Liver (tissue), 2 donors: ENCODE measurements at regions not wholly inside any gene's neighbourhood (a gene's known extent, or its start where the extent isn't known, plus 50 kb on each side); places are given as distances from the start of the nearest gene placed in this dataset.

Source experiments
- TF ChIP-seq, protein P1 (sequence below): fragments of 150-350 bp; IDR thresholded peaks from 2 replicates; pipeline ENCODE4 v1.5.1; 2017; ENCODE audit warnings: improper control_type of control experiment, low read depth, low read length; ENCODE audit not compliant: missing input control
- TF ChIP-seq, protein P2 (sequence below): IDR thresholded peaks from 2 replicates; pipeline ENCODE4 v1.6.1; 2016; ENCODE audit warnings: antibody characterized with exemption, mild to moderate bottlenecking
- donor health status: healthy.

DNA sequence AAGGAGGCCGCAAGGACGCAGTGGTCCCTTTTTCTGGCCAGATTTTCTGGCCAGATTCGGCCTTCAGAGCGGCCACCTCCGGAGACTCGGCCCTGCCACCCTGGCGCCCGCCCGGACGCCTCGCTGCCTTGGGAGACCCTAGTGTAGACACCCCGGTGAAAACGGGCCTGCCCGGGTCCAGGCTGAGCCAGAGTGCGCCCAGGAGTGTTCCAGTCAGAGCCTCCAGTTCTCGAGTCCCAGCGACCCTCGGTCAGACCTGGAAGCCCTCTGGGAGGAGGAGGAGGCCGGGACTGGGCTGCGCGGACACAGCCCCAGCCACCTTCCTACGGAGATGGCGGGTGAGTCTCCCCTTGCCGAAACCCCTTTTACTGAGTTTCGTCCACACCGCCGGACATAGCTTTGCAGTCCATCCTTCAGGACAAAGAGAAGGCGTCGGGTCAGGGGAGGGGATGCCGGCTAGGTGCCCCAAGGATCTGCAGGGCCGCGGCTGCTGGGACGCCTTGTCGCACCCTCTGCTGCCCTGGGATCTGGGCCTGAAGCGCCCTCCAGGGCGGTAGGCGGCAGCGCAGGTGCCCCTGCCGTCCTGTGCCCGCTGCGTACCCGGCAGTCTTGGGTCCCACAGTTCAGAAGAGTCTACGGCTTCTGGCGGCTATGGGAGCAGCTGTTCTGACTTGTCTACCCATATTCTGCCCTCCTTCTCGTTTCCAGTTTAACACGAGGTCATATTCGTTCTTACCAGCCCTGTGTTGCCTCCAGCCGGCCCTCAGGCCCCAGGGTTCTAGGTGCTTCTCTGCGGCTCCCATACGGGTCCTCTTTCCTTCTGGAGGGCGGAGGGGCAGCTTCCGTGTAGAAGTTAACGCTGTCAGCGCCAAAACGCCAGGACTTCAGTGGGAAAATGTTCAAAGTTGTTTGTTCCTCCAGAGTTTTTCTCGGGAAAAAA is 1771.7 kb upstream of the CDH9 start:
- TF ChIP-seq, protein P1, sequence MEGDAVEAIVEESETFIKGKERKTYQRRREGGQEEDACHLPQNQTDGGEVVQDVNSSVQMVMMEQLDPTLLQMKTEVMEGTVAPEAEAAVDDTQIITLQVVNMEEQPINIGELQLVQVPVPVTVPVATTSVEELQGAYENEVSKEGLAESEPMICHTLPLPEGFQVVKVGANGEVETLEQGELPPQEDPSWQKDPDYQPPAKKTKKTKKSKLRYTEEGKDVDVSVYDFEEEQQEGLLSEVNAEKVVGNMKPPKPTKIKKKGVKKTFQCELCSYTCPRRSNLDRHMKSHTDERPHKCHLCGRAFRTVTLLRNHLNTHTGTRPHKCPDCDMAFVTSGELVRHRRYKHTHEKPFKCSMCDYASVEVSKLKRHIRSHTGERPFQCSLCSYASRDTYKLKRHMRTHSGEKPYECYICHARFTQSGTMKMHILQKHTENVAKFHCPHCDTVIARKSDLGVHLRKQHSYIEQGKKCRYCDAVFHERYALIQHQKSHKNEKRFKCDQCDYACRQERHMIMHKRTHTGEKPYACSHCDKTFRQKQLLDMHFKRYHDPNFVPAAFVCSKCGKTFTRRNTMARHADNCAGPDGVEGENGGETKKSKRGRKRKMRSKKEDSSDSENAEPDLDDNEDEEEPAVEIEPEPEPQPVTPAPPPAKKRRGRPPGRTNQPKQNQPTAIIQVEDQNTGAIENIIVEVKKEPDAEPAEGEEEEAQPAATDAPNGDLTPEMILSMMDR: no peak
- TF ChIP-seq, protein P2, sequence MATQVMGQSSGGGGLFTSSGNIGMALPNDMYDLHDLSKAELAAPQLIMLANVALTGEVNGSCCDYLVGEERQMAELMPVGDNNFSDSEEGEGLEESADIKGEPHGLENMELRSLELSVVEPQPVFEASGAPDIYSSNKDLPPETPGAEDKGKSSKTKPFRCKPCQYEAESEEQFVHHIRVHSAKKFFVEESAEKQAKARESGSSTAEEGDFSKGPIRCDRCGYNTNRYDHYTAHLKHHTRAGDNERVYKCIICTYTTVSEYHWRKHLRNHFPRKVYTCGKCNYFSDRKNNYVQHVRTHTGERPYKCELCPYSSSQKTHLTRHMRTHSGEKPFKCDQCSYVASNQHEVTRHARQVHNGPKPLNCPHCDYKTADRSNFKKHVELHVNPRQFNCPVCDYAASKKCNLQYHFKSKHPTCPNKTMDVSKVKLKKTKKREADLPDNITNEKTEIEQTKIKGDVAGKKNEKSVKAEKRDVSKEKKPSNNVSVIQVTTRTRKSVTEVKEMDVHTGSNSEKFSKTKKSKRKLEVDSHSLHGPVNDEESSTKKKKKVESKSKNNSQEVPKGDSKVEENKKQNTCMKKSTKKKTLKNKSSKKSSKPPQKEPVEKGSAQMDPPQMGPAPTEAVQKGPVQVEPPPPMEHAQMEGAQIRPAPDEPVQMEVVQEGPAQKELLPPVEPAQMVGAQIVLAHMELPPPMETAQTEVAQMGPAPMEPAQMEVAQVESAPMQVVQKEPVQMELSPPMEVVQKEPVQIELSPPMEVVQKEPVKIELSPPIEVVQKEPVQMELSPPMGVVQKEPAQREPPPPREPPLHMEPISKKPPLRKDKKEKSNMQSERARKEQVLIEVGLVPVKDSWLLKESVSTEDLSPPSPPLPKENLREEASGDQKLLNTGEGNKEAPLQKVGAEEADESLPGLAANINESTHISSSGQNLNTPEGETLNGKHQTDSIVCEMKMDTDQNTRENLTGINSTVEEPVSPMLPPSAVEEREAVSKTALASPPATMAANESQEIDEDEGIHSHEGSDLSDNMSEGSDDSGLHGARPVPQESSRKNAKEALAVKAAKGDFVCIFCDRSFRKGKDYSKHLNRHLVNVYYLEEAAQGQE: no peak
